BLaER1 (cell line): ENCODE measurements at regions not wholly inside any gene's neighbourhood (a gene's known extent, or its start where the extent isn't known, plus 50 kb on each side); places are given as distances from the start of the nearest gene placed in this dataset.

ENCODE experiments used
- H3K27ac ChIP-seq: shearing (Covaris generic); formaldehyde crosslinking; 2 replicates; pipeline ENCODE4 v1.8.1; 2022
- H3K27me3 ChIP-seq: shearing (Covaris generic); formaldehyde crosslinking; 2 replicates; pipeline ENCODE4 v1.8.1; 2022
- H3K36me3 ChIP-seq: shearing (Covaris generic); formaldehyde crosslinking; 2 replicates; pipeline ENCODE4 v1.8.1; 2022
- H3K4me1 ChIP-seq: shearing (Covaris generic); formaldehyde crosslinking; 2 replicates; pipeline ENCODE4 v1.8.1; 2022
- H3K4me2 ChIP-seq: shearing (Covaris generic); formaldehyde crosslinking; 2 replicates; pipeline ENCODE4 v1.8.1; 2022
- H3K4me3 ChIP-seq: shearing (Covaris generic); formaldehyde crosslinking; 2 replicates; pipeline ENCODE4 v1.8.1; 2022
- H3K9ac ChIP-seq: shearing (Covaris generic); formaldehyde crosslinking; 2 replicates; pipeline ENCODE4 v1.8.1; 2022
- H3K9me3 ChIP-seq: shearing (Covaris generic); formaldehyde crosslinking; 2 replicates; pipeline ENCODE4 v1.8.1; 2022
- H4K20me1 ChIP-seq: shearing (Covaris generic); formaldehyde crosslinking; 2 replicates; pipeline ENCODE4 v1.8.1; 2022
- Cebpa-rat ChIP-seq: shearing (Covaris generic); IDR thresholded peaks from 2 replicates; pipeline ENCODE4 v1.8.1; 2022

DNA sequence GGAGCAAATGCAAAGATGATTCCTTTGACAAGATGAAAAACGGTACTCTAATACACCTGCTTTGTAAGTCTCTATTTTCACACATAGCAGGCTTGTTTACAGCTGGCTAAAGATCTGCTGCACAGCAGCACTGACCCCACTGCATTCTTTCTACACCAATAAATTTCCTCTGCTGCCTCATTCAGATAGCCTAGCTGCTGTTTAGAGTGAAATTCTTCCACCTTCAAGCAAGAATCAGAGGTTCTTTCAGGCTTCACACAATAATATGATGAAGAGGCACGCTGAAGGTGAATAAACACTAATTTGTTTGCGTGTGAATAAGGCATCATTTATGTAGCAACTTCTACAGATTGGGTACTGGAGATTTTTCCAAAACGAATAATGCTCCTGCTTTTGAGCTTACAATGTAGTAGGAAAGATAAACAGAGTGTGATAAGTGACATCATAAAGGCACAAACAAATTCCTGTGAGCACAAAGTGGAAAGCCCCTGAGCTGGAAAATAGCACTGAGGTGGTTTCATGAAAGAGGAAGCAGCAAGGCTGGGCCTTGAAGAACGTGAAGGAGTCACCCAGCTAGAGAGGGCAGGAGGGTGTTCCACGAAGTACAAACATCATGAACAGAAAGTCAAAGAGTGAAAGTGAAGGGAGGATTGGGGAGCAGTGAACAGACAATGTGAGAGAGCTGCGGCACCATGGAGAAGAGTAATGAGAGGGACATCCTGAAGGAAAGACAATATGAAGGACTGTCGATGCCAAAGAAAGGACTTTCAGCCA is 543.4 kb downstream of the CD83 start:
- peak overlapping the region; percentile 77 for H3K27ac ChIP-seq
- no peak overlapping the region for H3K9ac ChIP-seq
- no peaks in the 10 kb centered on the region for H3K9me3 ChIP-seq
- H3K27me3 ChIP-seq: no peaks in the 10 kb centered on the region
- TF ChIP-seq Cebpa-rat: no peak
- H3K4me2 ChIP-seq: peak overlapping the region; percentile 93
- H3K4me3 ChIP-seq: no peak overlapping the region
- H4K20me1 ChIP-seq: no peaks in the 10 kb centered on the region
- H3K36me3 ChIP-seq: no peaks in the 10 kb centered on the region
- peaks cover 99% of the 10 kb centered on the region for H3K4me1 ChIP-seq

DNA sequence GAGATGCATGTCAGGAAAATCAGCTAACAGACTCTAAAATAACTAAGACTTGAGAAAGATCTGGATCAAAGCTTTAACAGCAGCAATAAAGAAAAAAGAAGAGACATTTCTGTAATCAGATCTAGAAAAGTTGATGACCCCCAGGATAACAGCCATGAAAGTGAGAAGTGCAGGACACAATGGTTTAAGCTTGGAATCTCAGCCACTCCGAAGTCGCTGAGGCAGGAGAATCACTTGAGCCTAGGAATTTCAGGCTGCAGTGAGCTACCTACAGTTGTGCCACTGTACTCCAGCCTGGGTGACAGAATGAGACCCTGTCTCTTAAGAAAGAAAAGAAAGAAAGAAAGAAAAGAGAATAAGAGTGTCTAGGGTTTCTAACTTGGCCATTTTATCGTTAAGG is 544.1 kb downstream of the CD83 start:
- H3K9ac ChIP-seq: no peak overlapping the region
- no peaks in the 10 kb centered on the region for H3K36me3 ChIP-seq
- H3K27me3 ChIP-seq: no peaks in the 10 kb centered on the region
- H3K4me2 ChIP-seq: peak overlapping the region; percentile 93
- H4K20me1 ChIP-seq: no peaks in the 10 kb centered on the region
- no peaks in the 10 kb centered on the region for H3K9me3 ChIP-seq
- peaks cover 99% of the 10 kb centered on the region for H3K4me1 ChIP-seq
- TF ChIP-seq Cebpa-rat: no peak
- peak overlapping the region; percentile 77 for H3K27ac ChIP-seq
- no peak overlapping the region for H3K4me3 ChIP-seq

DNA sequence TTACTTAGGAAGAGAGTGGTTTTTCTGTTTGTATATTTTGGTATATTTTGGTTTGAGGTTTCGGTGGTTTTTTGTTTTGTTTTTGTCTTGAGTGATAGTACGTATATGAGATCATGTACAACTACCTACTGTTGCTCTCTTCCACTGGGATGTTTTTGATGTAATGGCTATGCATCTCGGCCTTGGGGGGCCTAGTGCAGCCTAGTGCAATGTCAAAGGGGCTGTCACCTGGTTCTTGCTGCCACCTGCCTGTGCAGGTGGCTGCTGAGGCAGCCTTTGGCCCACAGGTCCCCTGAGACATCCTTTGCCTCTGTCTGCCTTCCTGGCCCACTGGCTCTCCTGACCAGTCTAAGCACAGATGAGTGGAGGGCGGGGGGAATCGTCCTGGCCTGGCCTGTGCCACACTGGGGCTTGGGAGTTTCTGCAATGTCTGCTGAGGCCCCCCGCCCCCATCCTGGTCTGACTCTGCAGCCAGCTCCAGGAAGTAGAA is 546.6 kb downstream of the CD83 start:
- H4K20me1 ChIP-seq: no peaks in the 10 kb centered on the region
- H3K4me1 ChIP-seq: peaks cover 77% of the 10 kb centered on the region
- no peaks in the 10 kb centered on the region for H3K36me3 ChIP-seq
- no peak for TF ChIP-seq Cebpa-rat
- no peaks in the 10 kb centered on the region for H3K27me3 ChIP-seq
- H3K9me3 ChIP-seq: no peaks in the 10 kb centered on the region
- peak overlapping the region; percentile 48; the same call in 1 of the 2 replicates for H3K9ac ChIP-seq
- H3K27ac ChIP-seq: peak overlapping the region; percentile 77
- H3K4me2 ChIP-seq: peak overlapping the region; percentile 93
- peak overlapping the region; percentile 54 for H3K4me3 ChIP-seq

DNA sequence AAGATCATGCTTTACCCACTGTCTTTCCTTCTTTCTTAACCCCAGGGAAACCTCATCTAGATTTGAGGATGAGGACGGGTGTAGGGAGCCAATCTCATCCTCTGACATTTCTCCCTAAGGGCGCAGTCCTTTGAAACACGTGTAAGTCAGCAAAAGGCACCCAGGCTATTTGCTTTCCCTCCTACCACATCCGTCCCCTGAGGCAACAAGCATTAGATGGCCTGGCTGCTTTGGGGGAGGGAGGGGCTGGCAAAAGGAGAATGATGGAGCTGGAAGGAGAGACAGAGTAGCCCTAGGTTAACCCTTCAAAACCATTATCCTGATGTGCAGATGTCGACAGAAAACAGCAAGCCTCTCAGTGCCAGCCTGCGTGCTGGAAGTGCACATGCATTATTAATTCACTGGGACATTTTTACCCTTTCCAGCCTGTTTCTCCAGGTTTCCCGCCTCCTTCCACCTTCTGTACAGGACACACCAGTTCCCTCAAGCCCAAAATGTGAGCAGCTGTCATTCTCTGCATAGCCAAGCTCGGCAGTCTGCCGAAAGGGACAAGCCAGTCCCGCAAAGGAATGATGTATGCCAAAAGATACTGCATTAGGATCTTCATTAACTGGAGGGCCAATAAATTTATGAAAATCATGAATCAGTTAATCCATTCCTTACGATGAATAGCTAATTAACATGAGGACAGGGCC is 547.2 kb downstream of the CD83 start:
- no peaks in the 10 kb centered on the region for H3K36me3 ChIP-seq
- H3K4me3 ChIP-seq: peak overlapping the region; percentile 54
- peak overlapping the region; percentile 77 for H3K27ac ChIP-seq
- no peaks in the 10 kb centered on the region for H4K20me1 ChIP-seq
- H3K4me1 ChIP-seq: peaks cover 76% of the 10 kb centered on the region
- peak overlapping the region; percentile 93 for H3K4me2 ChIP-seq
- no peaks in the 10 kb centered on the region for H3K27me3 ChIP-seq
- peak overlapping the region; percentile 48; the same call in 1 of the 2 replicates for H3K9ac ChIP-seq
- H3K9me3 ChIP-seq: peaks cover under 1% of the 10 kb centered on the region; the same call in 1 of the 2 replicates
- TF ChIP-seq Cebpa-rat: no peak

DNA sequence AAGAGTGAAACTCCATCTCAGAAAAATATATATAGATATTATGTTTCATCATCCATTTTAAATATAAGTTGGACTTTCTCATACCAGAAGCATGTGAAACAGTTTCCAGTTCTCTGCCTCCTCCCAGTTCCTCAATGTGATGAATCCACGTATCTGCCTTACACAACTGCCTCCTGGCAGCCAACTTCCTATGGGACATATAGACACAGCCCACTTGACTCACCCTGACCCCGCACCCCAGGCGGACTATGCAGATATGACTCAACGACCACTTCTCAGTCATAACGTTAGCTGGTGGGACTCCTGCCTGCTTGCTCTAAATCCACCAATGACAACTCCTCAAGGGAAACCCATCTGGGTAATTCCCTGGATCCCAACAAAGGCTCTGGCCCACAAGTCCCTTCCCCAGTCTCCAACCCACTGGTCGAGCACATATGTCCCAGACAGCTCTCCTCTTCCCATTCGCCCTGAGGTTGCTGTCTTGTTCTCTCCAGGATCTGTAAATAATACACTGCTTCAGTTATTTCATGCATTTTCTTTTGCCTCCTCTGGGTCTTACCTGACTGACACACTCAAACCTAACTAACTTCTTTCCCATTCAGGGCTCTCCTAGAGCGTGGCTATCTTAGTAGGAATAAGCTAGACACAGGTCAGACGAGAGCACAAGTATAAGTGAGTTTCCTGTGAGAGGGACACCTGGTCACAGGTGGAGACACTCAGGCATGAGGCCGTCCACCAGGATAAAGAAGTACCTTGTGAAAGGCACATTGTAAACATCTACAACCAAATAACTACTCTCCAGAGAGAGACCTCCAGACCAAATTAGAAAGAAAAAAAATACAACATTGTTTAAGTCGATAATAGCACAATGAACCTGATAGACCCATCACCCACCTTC is 548.5 kb downstream of the CD83 start:
- Histone ChIP-seq H3K4me3 (no peak overlapping the region), H4K20me1 (no peaks in the 10 kb centered on the region), H3K36me3 (no peaks in the 10 kb centered on the region), H3K27me3 (no peaks in the 10 kb centered on the region), H3K4me1 (peaks cover 76% of the 10 kb centered on the region), H3K27ac (peak overlapping the region; percentile 77), H3K9ac (no peak overlapping the region), H3K9me3 (peaks cover 7% of the 10 kb centered on the region; the same call in 1 of the 2 replicates), H3K4me2 (peak overlapping the region; percentile 93)
- TF ChIP-seq Cebpa-rat: no peak

DNA sequence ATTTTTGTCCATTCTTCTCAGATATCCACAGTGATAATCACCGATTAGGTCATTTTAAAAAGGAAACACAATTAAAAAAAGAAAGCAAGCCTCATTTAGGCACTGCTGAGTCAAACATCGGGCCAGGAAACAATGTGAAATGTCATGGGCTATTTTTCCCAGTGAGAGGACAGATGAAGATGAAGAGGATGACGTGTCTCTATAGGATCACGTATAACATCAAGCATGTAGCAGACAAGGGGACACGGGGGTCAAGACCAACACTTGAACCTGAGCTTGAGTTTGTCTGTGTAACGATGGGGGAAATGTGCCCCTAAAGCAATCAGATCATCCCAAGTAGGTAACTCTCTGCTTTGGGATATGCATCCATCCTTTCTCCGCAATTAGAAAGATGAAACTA is 553.2 kb downstream of the CD83 start:
- peak overlapping the region; percentile 62 for H3K4me2 ChIP-seq
- no peak for TF ChIP-seq Cebpa-rat

DNA sequence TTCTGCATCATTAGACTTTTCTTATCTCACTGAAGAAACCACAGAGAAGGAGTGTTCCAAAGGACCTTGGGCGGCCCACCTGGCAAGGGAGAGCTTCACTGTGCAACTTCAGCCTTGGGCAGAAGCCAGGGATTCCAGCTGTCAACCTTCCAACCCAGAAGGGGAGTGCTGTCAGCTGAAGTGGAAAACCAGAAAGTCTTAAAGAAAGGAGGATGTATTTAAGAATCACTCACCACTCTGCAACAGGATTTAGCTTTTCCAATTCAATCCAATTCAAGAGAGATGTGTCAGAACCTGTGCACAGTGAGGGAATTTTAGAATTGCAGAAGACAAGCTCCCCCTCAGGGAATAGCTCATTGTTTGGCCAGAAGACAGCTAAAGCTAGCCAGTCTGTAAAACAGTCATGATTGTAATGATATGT is 553.7 kb downstream of the CD83 start:
- H3K4me3 ChIP-seq: no peak overlapping the region
- peaks cover 7% of the 10 kb centered on the region; the same call in 1 of the 2 replicates for H3K9me3 ChIP-seq
- no peak for TF ChIP-seq Cebpa-rat
- peak overlapping the region; percentile 62 for H3K4me2 ChIP-seq
- no peaks in the 10 kb centered on the region for H4K20me1 ChIP-seq
- no peaks in the 10 kb centered on the region for H3K36me3 ChIP-seq
- no peak overlapping the region for H3K9ac ChIP-seq
- H3K4me1 ChIP-seq: peaks cover 57% of the 10 kb centered on the region
- peak overlapping the region; percentile 14; the same call in 1 of the 2 replicates for H3K27ac ChIP-seq
- H3K27me3 ChIP-seq: no peaks in the 10 kb centered on the region

More for the DNA sequence above, 553.2 kb downstream of the CD83 start:
- H3K27me3 ChIP-seq: no peaks in the 10 kb centered on the region
- no peak overlapping the region for H3K4me3 ChIP-seq
- no peaks in the 10 kb centered on the region for H3K36me3 ChIP-seq
- no peak overlapping the region for H3K9ac ChIP-seq
- H4K20me1 ChIP-seq: no peaks in the 10 kb centered on the region
- H3K27ac ChIP-seq: no peak overlapping the region
- peaks cover 57% of the 10 kb centered on the region for H3K4me1 ChIP-seq
- H3K9me3 ChIP-seq: peaks cover 7% of the 10 kb centered on the region; the same call in 1 of the 2 replicates

DNA sequence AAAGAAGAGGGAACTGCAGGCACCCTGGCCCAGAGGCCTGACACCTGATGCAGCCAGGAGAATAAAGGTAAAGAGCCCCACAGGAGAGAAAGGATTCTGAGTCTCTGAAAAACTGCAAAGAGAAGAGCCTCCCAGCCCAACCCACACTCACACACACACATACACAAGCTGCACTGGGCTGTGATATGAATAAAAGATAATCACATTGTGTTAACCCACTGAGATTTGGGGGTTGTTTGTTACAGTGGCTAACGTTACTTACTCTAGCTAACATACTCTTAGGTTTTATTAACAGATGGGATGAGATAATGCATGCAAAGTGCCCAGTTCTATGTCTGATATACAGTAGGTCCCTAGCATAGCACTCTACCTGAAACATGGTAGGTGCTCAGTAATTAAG is 554.4 kb downstream of the CD83 start:
- Histone ChIP-seq H3K27me3 (no peaks in the 10 kb centered on the region), H3K9me3 (peaks cover 7% of the 10 kb centered on the region; the same call in 1 of the 2 replicates), H3K4me2 (peak overlapping the region; percentile 62), H4K20me1 (no peaks in the 10 kb centered on the region), H3K4me3 (no peak overlapping the region), H3K9ac (no peak overlapping the region), H3K27ac (peak overlapping the region; percentile 14; the same call in 1 of the 2 replicates), H3K4me1 (peaks cover 51% of the 10 kb centered on the region), H3K36me3 (no peaks in the 10 kb centered on the region)
- no peak for TF ChIP-seq Cebpa-rat

DNA sequence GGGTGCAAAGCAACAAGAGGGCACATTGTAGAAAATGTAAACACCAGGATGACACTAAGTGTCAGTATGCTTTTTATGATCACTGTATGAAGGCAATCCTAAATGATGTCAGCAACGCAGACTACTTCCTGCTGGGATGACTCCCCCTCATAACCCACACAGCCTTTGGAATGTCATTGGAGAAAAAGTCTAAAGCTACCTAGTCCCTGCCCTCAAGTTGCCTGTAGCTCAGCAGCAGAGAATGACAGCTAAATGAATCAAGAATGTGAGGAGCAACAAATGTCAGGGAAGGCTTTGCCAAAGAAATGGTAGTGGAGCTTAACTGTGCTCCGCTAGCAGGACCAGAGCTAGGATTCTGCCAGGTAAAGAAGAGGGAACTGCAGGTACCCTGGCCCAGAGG is 555.6 kb downstream of the CD83 start:
- Histone ChIP-seq H3K27me3 (no peaks in the 10 kb centered on the region), H3K36me3 (no peaks in the 10 kb centered on the region), H3K4me2 (no peak overlapping the region), H3K9me3 (peaks cover 7% of the 10 kb centered on the region; the same call in 1 of the 2 replicates), H3K4me1 (peaks cover 50% of the 10 kb centered on the region), H3K9ac (no peak overlapping the region), H4K20me1 (no peaks in the 10 kb centered on the region), H3K27ac (no peak overlapping the region), H3K4me3 (no peak overlapping the region)
- TF ChIP-seq Cebpa-rat: no peak
